DMS53 treated with DMSO at 0.1 percent for 48 hours (cell line): ENCODE measurements at regions not wholly inside any gene's neighbourhood (a gene's known extent, or its start where the extent isn't known, plus 50 kb on each side); places are given as distances from the start of the nearest gene placed in this dataset.
"Not testable (repeated sequence)": the region's sequence is repeated elsewhere in the genome, so short reads cannot be mapped to it uniquely, and the experiment has no call there.

Source experiments
- DNase-seq: peaks from one replicate; lab custom pipeline; 2025; ENCODE audit not compliant: unreplicated experiment; lab: John Stamatoyannopoulos, UW

DNA sequence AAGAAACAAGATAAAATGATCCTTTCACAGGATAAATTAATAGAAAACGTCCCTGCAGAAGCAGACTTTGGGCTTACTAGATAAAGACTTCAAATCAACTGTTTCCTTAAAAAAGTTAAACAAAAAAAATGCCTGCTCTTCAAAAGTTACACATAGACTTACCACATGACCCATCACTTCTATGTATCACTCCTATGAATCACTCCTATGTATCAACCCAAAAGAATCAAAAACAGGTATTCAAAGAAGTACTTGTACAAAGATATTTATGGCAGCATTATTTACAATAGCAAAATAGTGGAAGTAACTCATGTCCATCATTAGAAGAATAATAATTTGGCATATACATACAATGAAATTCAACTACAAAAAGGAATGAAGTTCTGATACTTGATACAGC lies 56.3 kb upstream of the PRDM9 start:
- no peak for DNase-seq

- no peak for DNase-seq
Measured at GRCh38 chr5:23450187-23450586, 57.2 kb upstream of the PRDM9 start.

GRCh38 chr5:23448627-23449026 lies 58.8 kb upstream of the PRDM9 start:
- DNase-seq: no peak

DNA sequence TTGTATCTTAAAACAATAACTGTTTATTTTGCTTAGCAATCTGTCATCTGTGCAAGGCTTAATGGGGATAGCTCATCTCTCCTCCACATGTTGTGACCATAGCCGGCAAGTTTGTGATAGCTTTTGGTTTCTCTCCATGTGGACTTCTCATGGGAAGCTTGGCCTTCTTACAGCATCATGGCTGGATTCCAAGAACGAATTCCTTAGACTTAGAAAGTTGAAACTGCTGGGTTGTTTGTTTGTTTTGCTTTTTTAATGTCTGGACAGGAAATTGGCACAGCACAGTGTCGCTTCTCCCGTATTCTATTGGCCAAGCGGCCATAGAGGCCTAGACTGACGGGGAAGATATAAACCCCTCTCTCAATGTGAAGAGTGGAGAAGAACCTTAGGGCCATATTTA lies 61.0 kb upstream of the PRDM9 start:
- no peak for DNase-seq

GRCh38 chr5:23445573-23445972 lies 61.8 kb upstream of the PRDM9 start:
- no peak for DNase-seq

- no peak for DNase-seq
Measured at GRCh38 chr5:23440703-23441102, 66.7 kb upstream of the PRDM9 start.

GRCh38 chr5:23437011-23437410 lies 70.4 kb upstream of the PRDM9 start:
- no peak for DNase-seq

- DNase-seq: no peak
Measured at GRCh38 chr5:23433534-23434315, 73.7 kb upstream of the PRDM9 start.

DNA sequence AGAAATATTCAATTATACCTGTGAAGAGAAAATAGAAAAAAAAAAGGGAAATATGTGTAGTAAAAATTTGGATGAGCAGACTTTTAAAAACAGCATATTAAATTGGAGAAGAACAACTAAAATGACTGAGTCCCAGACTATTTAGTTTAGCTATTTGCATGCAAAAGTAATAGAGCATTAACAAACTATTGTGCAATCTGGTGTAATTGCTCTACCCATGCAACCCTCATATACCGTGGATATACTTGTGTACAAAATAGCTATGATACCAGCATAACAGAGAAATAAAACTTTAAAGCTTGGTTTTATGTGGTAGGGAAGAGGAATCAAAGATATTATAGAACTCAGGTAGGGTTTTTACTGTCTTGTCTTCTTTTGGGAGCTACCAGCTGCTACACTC lies 78.7 kb upstream of the PRDM9 start:
- no peak for DNase-seq

DNA sequence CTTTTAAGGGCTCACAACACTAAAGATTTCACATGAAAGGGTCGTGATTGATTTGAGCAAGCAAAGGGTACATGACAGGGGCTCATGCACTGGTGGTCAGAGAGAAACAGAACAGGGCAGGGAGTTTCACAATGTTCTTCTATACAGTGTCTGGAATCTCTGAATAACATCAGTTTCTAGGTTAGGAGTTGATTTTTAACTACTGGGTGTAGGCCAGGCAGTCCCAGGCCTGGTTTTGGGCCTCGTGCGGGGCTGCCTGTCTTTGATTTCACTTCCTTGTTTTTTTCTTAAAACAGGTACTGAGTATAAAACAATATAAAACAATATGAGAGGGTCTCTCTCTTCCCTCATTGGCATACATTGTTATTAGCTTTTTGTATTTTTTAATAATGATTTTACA lies 87.2 kb upstream of the PRDM9 start:
- not testable (repeated sequence) for DNase-seq

DNA sequence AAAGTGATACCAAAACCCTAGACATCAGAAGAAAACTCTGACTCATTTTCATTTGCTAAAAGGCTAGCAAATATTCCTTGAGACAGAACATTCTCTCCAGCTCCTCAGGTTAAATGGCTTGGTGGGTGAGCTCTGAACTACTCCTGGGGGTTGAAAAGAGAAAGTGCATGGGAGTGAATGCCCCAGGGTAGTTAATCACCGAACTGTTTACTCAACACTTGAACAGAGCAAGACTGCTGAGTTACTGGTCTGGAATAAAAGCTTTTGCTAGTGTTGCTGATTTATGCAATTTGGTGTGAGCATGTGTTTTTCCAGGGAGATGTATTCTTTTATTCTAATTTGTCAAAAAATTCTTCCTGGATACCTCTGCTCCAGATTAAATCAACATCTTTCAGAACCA lies 88.3 kb upstream of the PRDM9 start:
- peak; percentile 54 for DNase-seq

- no peak for DNase-seq
Measured at GRCh38 chr5:23412515-23412914, 94.9 kb upstream of the PRDM9 start.

DNA sequence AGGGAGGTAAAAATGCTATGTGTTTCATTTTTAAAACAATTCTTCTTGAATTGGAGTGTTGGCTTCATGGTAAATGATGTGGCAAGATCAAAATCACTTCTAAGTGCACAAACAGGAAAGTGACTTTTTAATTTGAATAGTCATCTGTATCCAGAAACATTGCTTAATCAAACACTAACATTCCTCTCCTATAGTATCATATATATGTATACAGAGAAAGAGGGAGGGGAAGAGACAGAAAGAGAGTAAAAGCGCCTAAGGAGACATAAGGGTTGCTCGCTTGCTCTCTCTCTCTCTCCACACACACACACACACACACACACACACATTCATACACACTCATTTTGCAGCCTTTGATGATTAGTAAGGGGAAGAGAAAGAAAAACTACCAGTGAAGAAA lies 95.4 kb upstream of the PRDM9 start:
- peak; percentile 4 for DNase-seq

- DNase-seq: peak; percentile 20
Measured at GRCh38 chr5:23411200-23411599, 96.2 kb upstream of the PRDM9 start.

GRCh38 chr5:23410775-23411174 lies 96.6 kb upstream of the PRDM9 start:
- not testable (repeated sequence) for DNase-seq

- DNase-seq: no peak
Measured at GRCh38 chr5:23405316-23406068, 101.9 kb upstream of the PRDM9 start.

DNA sequence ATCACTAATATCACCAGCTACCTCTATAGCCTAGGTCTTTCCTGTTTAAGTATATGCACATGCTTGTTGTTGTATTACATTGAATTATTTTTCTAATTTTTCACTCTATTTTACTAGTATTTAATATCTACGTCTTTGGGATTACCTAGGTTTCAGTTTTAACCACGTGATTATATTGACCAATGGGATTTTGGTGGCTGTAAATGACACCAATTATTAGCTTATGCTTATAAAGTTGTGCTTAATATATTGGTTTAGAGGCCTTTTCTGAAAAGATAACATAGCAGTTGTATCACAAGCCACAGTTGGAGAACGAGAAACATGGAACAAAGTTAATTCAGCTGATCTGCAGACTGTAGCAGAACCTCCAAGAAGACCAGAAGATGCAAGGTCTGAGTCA lies 104.8 kb upstream of the PRDM9 start:
- no peak for DNase-seq

GRCh38 chr5:23400951-23401350 lies 106.5 kb upstream of the PRDM9 start:
- no peak for DNase-seq

- DNase-seq: no peak
Measured at GRCh38 chr5:23396346-23396745, 111.1 kb upstream of the PRDM9 start.

GRCh38 chr5:23389291-23390101 lies 117.9 kb upstream of the PRDM9 start:
- no peak for DNase-seq

GRCh38 chr5:23385036-23385435 lies 122.4 kb upstream of the PRDM9 start:
- DNase-seq: no peak

DNA sequence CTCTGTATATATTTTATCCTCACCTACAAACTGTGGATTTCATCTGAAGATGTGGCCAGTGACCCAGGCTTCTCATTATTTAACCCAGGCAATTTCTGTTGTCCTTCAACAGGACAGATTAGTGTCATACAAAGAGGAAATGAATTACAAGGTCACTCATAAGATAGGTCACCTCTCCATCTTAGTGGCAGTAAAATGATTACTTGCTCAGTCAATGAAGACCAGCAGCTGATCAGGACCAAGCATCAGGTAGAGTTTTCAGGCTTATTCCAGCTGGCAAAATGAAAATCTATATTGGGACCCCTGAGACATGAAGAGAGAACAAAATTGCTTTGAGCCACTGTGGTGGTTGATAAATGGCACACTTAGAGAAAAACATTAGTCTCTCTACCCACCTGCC lies 135.2 kb upstream of the PRDM9 start:
- DNase-seq: no peak
